ENCODE measurements at regions not wholly inside any gene's neighbourhood (a gene's known extent, or its start where the extent isn't known, plus 50 kb on each side); places are given as distances from the start of the nearest gene placed in this dataset.

DNA sequence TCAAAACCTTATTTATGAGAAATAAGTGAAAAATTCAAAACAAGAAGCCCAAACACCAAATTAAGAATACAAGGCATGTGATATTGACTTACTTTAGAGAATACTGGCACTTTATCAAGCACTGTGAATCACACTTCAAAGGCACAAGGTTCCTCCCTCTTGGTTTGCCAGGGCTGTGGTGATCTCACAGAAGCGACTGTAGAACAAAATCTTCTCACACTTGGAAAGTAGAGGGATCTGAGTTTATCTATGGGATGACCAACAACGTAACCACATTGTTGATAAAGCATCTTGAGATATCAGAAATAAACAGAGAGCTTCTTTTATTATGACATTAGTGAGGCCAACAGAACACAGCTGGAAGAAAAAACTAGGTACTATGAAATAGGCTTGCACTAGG is 295.9 kb downstream of the NFIB start:
- DNase-seq (ENCODE audit: extremely low spot score): no peak
- no peak for TF ChIP-seq POLR2AphosphoS5 (IDR thresholded peaks at IDR 0.05)
- TF ChIP-seq EP300 (IDR thresholded peaks at IDR 0.05): no peak
- no peak for TF ChIP-seq POLR2A (IDR thresholded peaks at IDR 0.05; ENCODE audit: low read depth)
- TF ChIP-seq, protein P1, sequence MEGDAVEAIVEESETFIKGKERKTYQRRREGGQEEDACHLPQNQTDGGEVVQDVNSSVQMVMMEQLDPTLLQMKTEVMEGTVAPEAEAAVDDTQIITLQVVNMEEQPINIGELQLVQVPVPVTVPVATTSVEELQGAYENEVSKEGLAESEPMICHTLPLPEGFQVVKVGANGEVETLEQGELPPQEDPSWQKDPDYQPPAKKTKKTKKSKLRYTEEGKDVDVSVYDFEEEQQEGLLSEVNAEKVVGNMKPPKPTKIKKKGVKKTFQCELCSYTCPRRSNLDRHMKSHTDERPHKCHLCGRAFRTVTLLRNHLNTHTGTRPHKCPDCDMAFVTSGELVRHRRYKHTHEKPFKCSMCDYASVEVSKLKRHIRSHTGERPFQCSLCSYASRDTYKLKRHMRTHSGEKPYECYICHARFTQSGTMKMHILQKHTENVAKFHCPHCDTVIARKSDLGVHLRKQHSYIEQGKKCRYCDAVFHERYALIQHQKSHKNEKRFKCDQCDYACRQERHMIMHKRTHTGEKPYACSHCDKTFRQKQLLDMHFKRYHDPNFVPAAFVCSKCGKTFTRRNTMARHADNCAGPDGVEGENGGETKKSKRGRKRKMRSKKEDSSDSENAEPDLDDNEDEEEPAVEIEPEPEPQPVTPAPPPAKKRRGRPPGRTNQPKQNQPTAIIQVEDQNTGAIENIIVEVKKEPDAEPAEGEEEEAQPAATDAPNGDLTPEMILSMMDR (IDR thresholded peaks at IDR 0.05): no peak
- Histone ChIP-seq H3K27me3 (no peaks in the 10 kb centered on the region), H3K36me3 (no peaks in the 10 kb centered on the region), H3K9me3 (no peaks in the 10 kb centered on the region), H3K27ac (replicated peaks in 1 of 4) (no peak overlapping the region), H3K4me3 (no peak overlapping the region), H3K4me1 (peaks cover 0 to 9% (median 5%) of the 10 kb centered on the region in 4 donors)
- intact Hi-C loops (cut with DNase I): no loop called here
- WGBS: 43% methylated on average over 2 of the region's 2 CpGs

DNA sequence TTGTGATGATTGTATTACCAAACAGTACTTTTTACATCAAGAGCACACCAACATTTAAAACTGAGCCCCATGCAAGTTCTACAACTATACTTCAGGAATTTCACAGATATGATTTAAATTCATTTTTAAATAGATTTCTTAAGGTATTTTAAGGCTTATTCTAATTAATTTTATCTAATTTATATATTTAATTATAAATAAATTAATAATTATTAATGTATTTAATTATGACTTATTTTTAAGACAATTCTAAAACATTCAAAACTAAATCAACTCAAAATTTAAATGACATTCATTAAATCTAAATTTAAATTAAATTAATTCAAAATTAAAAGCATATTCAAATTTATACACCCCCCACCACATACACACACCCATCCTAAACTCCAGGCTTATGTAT is 299.2 kb downstream of the NFIB start:
- Histone ChIP-seq H3K4me1 (peaks cover 0 to 13% (median 6%) of the 10 kb centered on the region in 4 donors), H3K27ac (replicated peaks in 1 of 4) (no peak overlapping the region), H3K4me3 (no peak overlapping the region), H3K9me3 (no peaks in the 10 kb centered on the region), H3K36me3 (no peaks in the 10 kb centered on the region), H3K27me3 (no peaks in the 10 kb centered on the region)
- no peak for DNase-seq (ENCODE audit: extremely low spot score)
- intact Hi-C loops (cut with DNase I): no loop called here
- TF ChIP-seq EP300 (IDR thresholded peaks at IDR 0.05) (no peak), POLR2AphosphoS5 (IDR thresholded peaks at IDR 0.05) (no peak), POLR2A (IDR thresholded peaks at IDR 0.05; ENCODE audit: low read depth) (no peak)
- TF ChIP-seq, protein P1 (IDR thresholded peaks at IDR 0.05): no peak

DNA sequence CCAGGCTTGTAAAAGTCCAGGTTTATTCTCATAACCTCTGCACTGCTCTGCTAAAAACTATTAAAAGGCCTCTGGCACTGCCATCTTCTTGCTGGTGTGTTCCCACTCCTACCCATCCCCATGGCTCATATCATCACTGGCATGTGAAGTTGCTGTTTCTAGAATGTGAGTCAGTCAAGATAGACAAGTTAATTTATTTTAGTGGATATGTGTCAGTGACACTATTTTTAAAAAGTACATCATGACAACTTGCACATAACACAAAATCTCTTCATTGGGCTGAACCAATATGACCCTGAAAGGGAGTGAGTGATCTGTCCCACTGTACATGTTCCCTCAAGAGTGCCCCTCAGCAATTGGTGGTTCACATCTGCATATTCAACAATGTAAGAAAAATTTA is 299.7 kb downstream of the NFIB start:
- TF ChIP-seq, protein P1 (IDR thresholded peaks at IDR 0.05): no peak
- no peak for TF ChIP-seq EP300 (IDR thresholded peaks at IDR 0.05)
- TF ChIP-seq POLR2A (IDR thresholded peaks at IDR 0.05; ENCODE audit: low read depth): no peak
- no peak for TF ChIP-seq POLR2AphosphoS5 (IDR thresholded peaks at IDR 0.05)
- Histone ChIP-seq H3K36me3 (no peaks in the 10 kb centered on the region), H3K27me3 (no peaks in the 10 kb centered on the region), H3K4me3 (no peak overlapping the region), H3K27ac (replicated peaks in 1 of 4) (no peak overlapping the region), H3K4me1 (peaks cover 0 to 13% (median 6%) of the 10 kb centered on the region in 4 donors), H3K9me3 (no peaks in the 10 kb centered on the region)
- no peak for DNase-seq (ENCODE audit: extremely low spot score)
- intact Hi-C loops (cut with DNase I): no loop called here

DNA sequence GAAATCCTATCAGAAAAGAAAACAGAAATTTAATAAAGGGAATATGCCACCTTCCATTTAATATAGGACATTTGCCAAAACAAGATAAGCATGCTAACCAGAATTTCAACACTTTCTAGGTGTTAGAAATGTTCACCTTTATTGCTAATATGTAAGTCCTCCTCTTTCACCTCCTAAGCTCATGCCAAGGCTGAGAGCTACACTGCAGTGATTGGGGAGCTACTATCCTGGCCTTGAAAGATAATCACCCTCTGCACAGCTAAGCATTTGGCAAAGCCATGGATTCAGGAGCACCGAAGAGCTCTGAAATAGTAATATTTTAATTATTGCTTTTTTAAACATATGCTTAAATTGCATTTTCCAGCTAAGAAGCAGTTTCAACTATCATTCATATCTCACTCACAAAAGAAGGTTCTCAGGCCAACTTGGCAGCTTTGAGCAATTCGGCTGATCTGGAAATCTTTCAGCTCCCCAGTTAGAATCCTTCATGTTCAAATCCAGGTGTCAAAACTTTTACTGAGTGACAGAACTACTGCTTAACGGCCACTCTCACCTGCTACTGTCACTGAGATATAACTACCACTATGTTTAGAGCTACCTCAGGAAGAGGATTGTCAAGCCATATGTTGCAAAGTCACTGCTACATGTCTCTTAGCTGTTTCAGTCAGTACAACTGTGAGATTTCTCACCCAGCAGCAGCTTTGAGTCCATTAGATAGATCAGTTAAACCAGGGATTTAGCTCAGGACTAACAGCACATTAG is 302.0 kb downstream of the NFIB start:
- intact Hi-C loops (cut with DNase I): no loop called here
- no peak for DNase-seq (ENCODE audit: extremely low spot score)
- Histone ChIP-seq H3K4me1 (peaks cover 0 to 10% (median 1%) of the 10 kb centered on the region in 4 donors), H3K27ac (replicated peaks in 1 of 4) (no peak overlapping the region), H3K4me3 (no peak overlapping the region), H3K27me3 (no peaks in the 10 kb centered on the region), H3K9me3 (no peaks in the 10 kb centered on the region), H3K36me3 (no peaks in the 10 kb centered on the region)
- no peak for TF ChIP-seq POLR2AphosphoS5 (IDR thresholded peaks at IDR 0.05)
- 27% methylated on average over 3 of the region's 3 CpGs for WGBS

DNA sequence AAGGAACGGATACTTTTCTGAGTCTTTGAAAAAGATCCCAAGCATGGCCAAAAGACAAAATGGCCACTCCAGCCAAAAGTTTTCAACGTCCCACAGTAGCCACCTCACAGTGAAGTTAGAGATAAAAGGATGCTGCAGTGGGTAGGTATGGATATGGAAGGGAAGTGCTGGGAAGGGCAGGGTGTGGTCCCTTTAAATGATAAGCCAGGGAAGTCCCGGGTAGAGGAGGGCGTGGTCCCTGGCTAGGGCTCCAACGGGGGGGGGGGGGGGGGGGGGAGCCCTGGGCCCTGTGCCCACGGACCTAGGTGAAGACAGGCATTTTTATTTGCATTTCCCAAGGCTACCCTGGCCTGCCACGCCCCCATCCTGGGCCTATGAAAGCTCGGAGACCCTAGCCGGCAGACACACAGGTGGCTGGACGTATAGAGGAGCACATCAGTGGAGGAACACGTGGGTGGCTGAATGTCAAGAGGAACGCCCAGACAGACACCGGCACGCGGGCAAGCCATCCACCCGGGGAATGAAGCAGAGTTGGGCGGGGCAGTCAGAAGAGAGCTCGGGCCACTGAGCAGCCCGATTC is 306.7 kb downstream of the NFIB start:
- H3K4me1 ChIP-seq: peaks cover 0 to 10% (median 1%) of the 10 kb centered on the region in 4 donors
- H3K27ac ChIP-seq (replicated peaks in 1 of 4): no peak overlapping the region
- H3K4me3 ChIP-seq: no peak overlapping the region
- H3K27me3 ChIP-seq: no peaks in the 10 kb centered on the region
- no peak for DNase-seq (ENCODE audit: extremely low spot score)
- intact Hi-C loops (cut with DNase I): no loop called here
- no peaks in the 10 kb centered on the region for H3K9me3 ChIP-seq
- WGBS: 91% methylated on average over 14 of the region's 19 CpGs
- H3K36me3 ChIP-seq: no peaks in the 10 kb centered on the region
- no peak for TF ChIP-seq POLR2AphosphoS5 (IDR thresholded peaks at IDR 0.05)
- TF ChIP-seq, protein P1 (IDR thresholded peaks at IDR 0.05): no peak
- no peak for TF ChIP-seq EP300 (IDR thresholded peaks at IDR 0.05)

Measured in esophagus muscularis mucosa (tissue), 4 donors.